SK-N-SH (cell line): ENCODE measurements at regions not wholly inside any gene's neighbourhood (a gene's known extent, or its start where the extent isn't known, plus 50 kb on each side); places are given as distances from the start of the nearest gene placed in this dataset.

ENCODE experiments used
- CTCF ChIP-seq: fragments of 200-600 bp; sonication (generic); IDR thresholded peaks from 2 replicates; pipeline ENCODE4 v1.6.1; 2017; ENCODE audit warnings: antibody characterized with exemption, mild to moderate bottlenecking, moderate library complexity
- EP300 ChIP-seq, 2 experiments: IDR thresholded peaks; 2 replicates each; pipeline versions ENCODE4 v1.4.0 to v1.6.1; 2012; ENCODE audit warnings: borderline replicate concordance in 1 of 2, low read depth in 1 of 2, low read length in 1 of 2
- JUND ChIP-seq: IDR thresholded peaks from 2 replicates; pipeline ENCODE4 v1.4.0; 2012
- RAD21 ChIP-seq: IDR thresholded peaks from 2 replicates; pipeline ENCODE4 v1.6.1; 2012; ENCODE audit warnings: mild to moderate bottlenecking, low read length
- TF ChIP-seq, protein P1 (sequence below): IDR thresholded peaks from 2 replicates; pipeline ENCODE4 v1.6.1; 2012; ENCODE audit warnings: mild to moderate bottlenecking, low read depth, low read length, moderate library complexity

GRCh38 chr13:87311165-87311564, 360.0 kb upstream of the SLITRK5 start:
- TF ChIP-seq, protein P1, sequence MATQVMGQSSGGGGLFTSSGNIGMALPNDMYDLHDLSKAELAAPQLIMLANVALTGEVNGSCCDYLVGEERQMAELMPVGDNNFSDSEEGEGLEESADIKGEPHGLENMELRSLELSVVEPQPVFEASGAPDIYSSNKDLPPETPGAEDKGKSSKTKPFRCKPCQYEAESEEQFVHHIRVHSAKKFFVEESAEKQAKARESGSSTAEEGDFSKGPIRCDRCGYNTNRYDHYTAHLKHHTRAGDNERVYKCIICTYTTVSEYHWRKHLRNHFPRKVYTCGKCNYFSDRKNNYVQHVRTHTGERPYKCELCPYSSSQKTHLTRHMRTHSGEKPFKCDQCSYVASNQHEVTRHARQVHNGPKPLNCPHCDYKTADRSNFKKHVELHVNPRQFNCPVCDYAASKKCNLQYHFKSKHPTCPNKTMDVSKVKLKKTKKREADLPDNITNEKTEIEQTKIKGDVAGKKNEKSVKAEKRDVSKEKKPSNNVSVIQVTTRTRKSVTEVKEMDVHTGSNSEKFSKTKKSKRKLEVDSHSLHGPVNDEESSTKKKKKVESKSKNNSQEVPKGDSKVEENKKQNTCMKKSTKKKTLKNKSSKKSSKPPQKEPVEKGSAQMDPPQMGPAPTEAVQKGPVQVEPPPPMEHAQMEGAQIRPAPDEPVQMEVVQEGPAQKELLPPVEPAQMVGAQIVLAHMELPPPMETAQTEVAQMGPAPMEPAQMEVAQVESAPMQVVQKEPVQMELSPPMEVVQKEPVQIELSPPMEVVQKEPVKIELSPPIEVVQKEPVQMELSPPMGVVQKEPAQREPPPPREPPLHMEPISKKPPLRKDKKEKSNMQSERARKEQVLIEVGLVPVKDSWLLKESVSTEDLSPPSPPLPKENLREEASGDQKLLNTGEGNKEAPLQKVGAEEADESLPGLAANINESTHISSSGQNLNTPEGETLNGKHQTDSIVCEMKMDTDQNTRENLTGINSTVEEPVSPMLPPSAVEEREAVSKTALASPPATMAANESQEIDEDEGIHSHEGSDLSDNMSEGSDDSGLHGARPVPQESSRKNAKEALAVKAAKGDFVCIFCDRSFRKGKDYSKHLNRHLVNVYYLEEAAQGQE, result no peak
- TF ChIP-seq CTCF (no peak), EP300 (IDR thresholded peaks at IDR 0.05; ENCODE audit: borderline replicate concordance in 1 of 2, low read depth in 1 of 2, low read length in 1 of 2) (no peak), RAD21 (no peak), JUND (no peak)
